ENCODE measurements at regions not wholly inside any gene's neighbourhood (a gene's known extent, or its start where the extent isn't known, plus 50 kb on each side); places are given as distances from the start of the nearest gene placed in this dataset.

- no peak for DNase-seq (ENCODE audit: extremely low spot score in 2 of 2)
- H3K4me3 ChIP-seq = no peak overlapping the region
- H3K27me3 ChIP-seq = no peaks in the 10 kb centered on the region
- TF ChIP-seq POLR2AphosphoS5 (IDR thresholded peaks at IDR 0.05; ENCODE audit: insufficient read depth in 1 of 2, low read depth in 1 of 2) (no peak), CTCF (IDR thresholded peaks at IDR 0.05) (no peak), POLR2A (IDR thresholded peaks at IDR 0.05) (no peak)
- no peaks in the 10 kb centered on the region for H3K4me1 ChIP-seq
- H3K9me3 ChIP-seq = no peaks in the 10 kb centered on the region
- intact Hi-C loops (cut with DNase I) = no loop called here
- no peak overlapping the region for H3K27ac ChIP-seq
- H3K36me3 ChIP-seq = no peaks in the 10 kb centered on the region
Measured at GRCh38 chr6:91780270-91780669, 1193.4 kb upstream of the MAP3K7 start.

DNA sequence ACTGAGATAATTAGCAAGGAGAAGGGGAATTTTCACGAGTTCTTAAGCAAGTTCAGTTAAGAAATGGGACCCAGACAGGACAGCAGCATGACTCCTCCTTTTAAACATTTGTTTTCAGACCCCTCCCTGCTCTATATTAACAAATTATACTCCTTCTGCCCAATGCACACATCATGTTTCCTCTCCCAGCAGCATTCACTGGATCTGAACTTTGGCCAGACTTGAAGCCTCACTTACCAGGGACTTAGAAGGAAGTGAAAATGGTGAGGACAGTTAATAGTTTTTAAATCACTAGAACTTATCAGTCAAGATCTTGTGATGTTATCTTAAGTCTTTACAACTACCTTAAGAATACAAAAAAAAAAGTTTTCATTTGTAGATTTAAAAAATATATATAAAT, 1174.7 kb upstream of the MAP3K7 start:
- no peaks in the 10 kb centered on the region for H3K36me3 ChIP-seq
- no peak overlapping the region for H3K27ac ChIP-seq
- no peaks in the 10 kb centered on the region for H3K9me3 ChIP-seq
- no peak overlapping the region for H3K4me3 ChIP-seq
- intact Hi-C loops (cut with DNase I) = no loop called here
- no peak for DNase-seq (ENCODE audit: extremely low spot score in 2 of 2)
- H3K4me1 ChIP-seq = no peaks in the 10 kb centered on the region
- TF ChIP-seq POLR2A (IDR thresholded peaks at IDR 0.05) (no peak), POLR2AphosphoS5 (IDR thresholded peaks at IDR 0.05; ENCODE audit: insufficient read depth in 1 of 2, low read depth in 1 of 2) (no peak), CTCF (IDR thresholded peaks at IDR 0.05) (no peak)
- no peaks in the 10 kb centered on the region for H3K27me3 ChIP-seq

DNA sequence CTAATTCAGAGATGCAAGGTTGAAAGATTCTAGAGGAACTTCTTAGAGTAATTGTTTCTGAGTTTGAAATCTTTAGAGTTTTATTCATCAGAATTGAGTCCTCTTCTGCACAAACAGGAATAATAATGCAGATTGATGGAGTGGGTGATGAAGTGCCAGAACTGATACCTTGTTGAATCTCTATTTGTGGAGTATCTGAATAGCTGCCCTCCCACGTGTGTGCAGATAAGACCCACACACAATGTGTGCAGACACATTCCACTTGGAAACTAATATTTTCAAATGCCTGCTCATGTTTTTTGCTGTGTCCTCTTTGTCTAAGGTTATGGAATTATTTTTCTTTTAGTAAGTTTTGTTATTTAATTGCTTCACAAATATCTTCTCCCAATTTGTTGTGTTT, 1167.8 kb upstream of the MAP3K7 start:
- Histone ChIP-seq H3K4me3 (no peak overlapping the region), H3K36me3 (no peaks in the 10 kb centered on the region), H3K27ac (no peak overlapping the region), H3K27me3 (no peaks in the 10 kb centered on the region), H3K9me3 (no peaks in the 10 kb centered on the region), H3K4me1 (no peaks in the 10 kb centered on the region)
- TF ChIP-seq POLR2AphosphoS5 (IDR thresholded peaks at IDR 0.05; ENCODE audit: insufficient read depth in 1 of 2, low read depth in 1 of 2) (no peak), POLR2A (IDR thresholded peaks at IDR 0.05) (no peak), CTCF (IDR thresholded peaks at IDR 0.05) (no peak)
- intact Hi-C loops (cut with DNase I) = no loop called here
- DNase-seq (ENCODE audit: extremely low spot score in 2 of 2) = no peak

DNA sequence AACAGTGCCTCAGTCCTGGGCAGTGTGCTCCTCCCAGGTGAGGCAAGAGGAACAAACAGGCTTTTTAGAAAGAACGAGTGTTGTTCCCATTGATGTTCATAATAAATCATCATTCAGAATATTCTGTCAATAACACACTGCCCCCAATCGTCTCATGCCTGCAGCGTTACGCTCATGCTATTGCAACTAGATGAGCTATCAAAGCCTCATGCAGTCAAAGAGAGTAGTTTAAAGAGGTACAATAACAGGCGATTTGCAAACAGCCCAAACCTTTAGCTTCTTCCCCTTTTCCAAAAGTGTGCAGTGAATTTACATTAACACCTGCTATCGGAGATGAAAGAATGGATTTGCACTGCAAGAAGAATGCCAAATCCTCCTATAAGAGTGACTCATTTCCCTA, 1164.7 kb upstream of the MAP3K7 start:
- Histone ChIP-seq H3K27me3 (no peaks in the 10 kb centered on the region), H3K27ac (no peak overlapping the region), H3K9me3 (no peaks in the 10 kb centered on the region), H3K4me1 (no peaks in the 10 kb centered on the region), H3K4me3 (no peak overlapping the region), H3K36me3 (no peaks in the 10 kb centered on the region)
- DNase-seq (ENCODE audit: extremely low spot score in 2 of 2) = no peak
- intact Hi-C loops (cut with DNase I) = no loop called here
- no peak for TF ChIP-seq POLR2A (IDR thresholded peaks at IDR 0.05)
- TF ChIP-seq POLR2AphosphoS5 (IDR thresholded peaks at IDR 0.05; ENCODE audit: insufficient read depth in 1 of 2, low read depth in 1 of 2) = no peak
- no peak for TF ChIP-seq CTCF (IDR thresholded peaks at IDR 0.05)

DNA sequence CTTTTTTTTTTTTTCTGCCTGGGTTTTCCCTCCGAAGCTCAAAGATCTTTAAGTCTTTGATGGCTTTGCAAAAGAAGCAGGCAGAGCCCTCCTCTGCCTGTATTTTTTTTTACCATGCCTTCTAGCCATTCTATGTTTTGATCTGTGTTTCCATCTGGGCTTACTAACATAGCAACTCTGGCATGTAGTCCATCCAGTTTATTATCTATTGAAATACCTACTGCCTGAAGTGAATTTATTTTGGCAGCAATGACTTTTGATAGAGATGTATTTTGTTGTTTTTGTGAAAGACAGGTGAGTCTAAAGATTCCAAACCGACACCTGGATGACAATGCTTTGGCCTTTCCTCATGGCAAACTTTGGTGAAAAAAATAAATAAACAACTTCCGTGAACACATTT, 1157.7 kb upstream of the MAP3K7 start:
- no peaks in the 10 kb centered on the region for H3K36me3 ChIP-seq
- H3K27ac ChIP-seq = no peak overlapping the region
- H3K4me1 ChIP-seq = no peaks in the 10 kb centered on the region
- TF ChIP-seq CTCF (IDR thresholded peaks at IDR 0.05) (no peak), POLR2AphosphoS5 (IDR thresholded peaks at IDR 0.05; ENCODE audit: insufficient read depth in 1 of 2, low read depth in 1 of 2) (no peak), POLR2A (IDR thresholded peaks at IDR 0.05) (no peak)
- DNase-seq (ENCODE audit: extremely low spot score in 2 of 2) = no peak
- no peak overlapping the region for H3K4me3 ChIP-seq
- intact Hi-C loops (cut with DNase I) = no loop called here
- H3K27me3 ChIP-seq = no peaks in the 10 kb centered on the region
- no peaks in the 10 kb centered on the region for H3K9me3 ChIP-seq
